ENCODE measurements at regions not wholly inside any gene's neighbourhood (a gene's known extent, or its start where the extent isn't known, plus 50 kb on each side); places are given as distances from the start of the nearest gene placed in this dataset.
"Not testable (repeated sequence)": the region's sequence is repeated elsewhere in the genome, so short reads cannot be mapped to it uniquely, and the experiment has no call there.

DNA sequence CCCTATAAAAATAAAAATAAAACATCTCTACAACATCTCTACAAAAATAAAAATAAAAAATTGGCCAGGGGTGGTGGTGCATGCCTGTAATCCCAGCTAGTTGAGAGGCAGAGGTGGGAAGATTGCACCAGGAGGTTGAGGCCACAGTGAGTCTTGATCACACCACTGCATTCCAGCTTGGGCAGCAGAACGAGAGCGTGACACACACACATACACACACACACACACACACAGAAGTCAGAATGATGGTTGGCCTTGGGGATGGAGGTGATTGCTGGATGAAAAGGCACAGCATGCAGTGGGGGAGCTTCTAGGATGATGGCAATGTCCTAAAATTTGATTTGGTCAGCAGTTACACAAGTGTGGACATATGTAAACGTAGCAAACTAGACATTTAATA is 69.7 kb upstream of the SOD1 start:
- Histone ChIP-seq H3K4me1 (ENCODE audit: control insufficient read depth, insufficient read depth, low read length) (no peaks in the 10 kb centered on the region), H3K4me3 (ENCODE audit: low read length) (no peak overlapping the region), H3K36me3 (ENCODE audit: control insufficient read depth, insufficient read depth, low read length) (no peaks in the 10 kb centered on the region), H3K27ac (ENCODE audit: low read depth, low read length) (no peak overlapping the region), H3K27me3 (ENCODE audit: control insufficient read depth, insufficient read depth, low read length) (no peaks in the 10 kb centered on the region), H3K9ac (ENCODE audit: low read length) (no peak overlapping the region)

DNA sequence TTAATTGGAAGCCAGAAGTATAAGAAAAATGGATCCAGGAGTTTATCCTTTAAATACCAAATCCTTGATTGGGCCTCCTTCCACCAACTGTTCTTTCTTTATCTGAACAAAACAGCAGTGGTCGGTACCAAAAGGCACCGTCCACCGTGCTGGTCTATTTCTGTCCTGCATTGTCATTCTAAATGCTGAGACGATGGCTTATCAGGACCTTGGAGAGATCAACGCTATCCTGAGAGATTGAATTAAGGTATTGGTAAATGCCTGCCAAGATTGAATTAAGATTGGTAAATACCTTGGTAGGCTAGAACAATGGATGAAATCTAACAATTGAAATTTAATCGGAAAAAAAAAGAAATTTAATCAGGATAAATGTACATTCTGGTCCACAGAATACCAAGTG is 73.4 kb upstream of the SOD1 start:
- H3K27ac ChIP-seq (ENCODE audit: low read depth, low read length), result no peak overlapping the region
- no peak overlapping the region for H3K9ac ChIP-seq (ENCODE audit: low read length)
- H3K4me1 ChIP-seq (ENCODE audit: control insufficient read depth, insufficient read depth, low read length), result no peaks in the 10 kb centered on the region
- H3K27me3 ChIP-seq (ENCODE audit: control insufficient read depth, insufficient read depth, low read length), result no peaks in the 10 kb centered on the region
- H3K36me3 ChIP-seq (ENCODE audit: control insufficient read depth, insufficient read depth, low read length), result no peaks in the 10 kb centered on the region
- no peak overlapping the region for H3K4me3 ChIP-seq (ENCODE audit: low read length)

DNA sequence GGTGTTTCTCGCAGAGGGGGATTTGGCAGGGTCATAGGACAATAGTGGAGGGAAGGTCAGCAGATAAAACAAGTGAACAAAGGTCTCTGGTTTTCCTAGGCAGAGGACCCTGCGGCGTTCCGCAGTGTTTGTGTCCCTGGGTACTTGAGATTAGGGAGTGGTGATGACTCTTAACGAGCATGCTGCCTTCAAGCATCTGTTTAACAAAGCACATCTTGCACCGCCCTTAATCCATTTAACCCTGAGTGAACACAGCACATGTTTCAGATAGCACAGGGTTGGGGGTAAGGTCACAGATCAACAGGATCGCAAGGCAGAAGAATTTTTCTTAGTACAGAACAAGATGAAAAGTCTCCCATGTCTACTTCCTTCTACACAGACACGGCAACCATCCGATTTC is 75.6 kb upstream of the SOD1 start:
- H3K4me1 ChIP-seq (ENCODE audit: control insufficient read depth, insufficient read depth, low read length); H3K9ac ChIP-seq (ENCODE audit: low read length); H3K27me3 ChIP-seq (ENCODE audit: control insufficient read depth, insufficient read depth, low read length); H3K36me3 ChIP-seq (ENCODE audit: control insufficient read depth, insufficient read depth, low read length); H3K4me3 ChIP-seq (ENCODE audit: low read length); H3K27ac ChIP-seq (ENCODE audit: low read depth, low read length): not testable (repeated sequence)

DNA sequence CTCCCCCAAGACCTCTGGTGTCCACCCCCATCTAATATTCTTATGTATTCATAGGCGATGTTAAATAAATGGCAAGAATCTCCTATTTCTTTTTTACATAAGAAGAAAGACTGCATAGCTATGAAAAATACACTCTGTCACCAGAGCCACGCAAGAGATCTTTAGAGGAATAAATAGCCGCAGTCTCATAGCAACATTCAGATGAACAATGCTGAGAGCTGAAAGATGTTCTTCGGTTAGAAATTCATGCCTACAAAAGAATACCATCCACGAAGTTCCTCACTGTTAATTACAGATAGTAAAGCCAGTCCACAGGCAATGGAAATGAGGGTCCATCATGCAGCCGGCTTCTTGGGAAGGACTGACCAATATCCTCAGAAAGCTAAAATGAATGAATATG is 76.0 kb upstream of the SOD1 start:
- H3K27ac ChIP-seq (ENCODE audit: low read depth, low read length), result no peak overlapping the region
- no peaks in the 10 kb centered on the region for H3K4me1 ChIP-seq (ENCODE audit: control insufficient read depth, insufficient read depth, low read length)
- no peak overlapping the region for H3K9ac ChIP-seq (ENCODE audit: low read length)
- no peaks in the 10 kb centered on the region for H3K27me3 ChIP-seq (ENCODE audit: control insufficient read depth, insufficient read depth, low read length)
- no peaks in the 10 kb centered on the region for H3K36me3 ChIP-seq (ENCODE audit: control insufficient read depth, insufficient read depth, low read length)
- H3K4me3 ChIP-seq (ENCODE audit: low read length), result no peak overlapping the region

DNA sequence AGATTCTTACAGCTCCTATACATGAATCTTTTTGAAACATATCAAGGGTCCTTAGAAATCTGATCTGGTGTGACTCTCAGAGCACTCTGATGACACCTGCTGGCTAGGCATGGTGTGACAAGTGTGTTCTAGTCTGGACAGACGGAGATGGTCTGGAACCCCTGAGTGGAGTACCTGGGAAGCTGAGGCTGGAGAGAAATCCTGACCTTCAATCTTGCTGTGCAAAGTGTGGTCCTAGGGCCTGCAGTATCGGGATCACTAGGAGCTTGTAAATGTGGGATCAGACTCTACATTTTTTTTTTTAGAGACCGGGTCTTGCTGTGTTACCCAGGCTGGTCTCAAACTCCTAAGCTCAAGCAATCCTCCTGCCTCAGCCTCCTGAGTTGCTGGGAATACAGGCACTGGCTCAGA is 78.6 kb upstream of the SOD1 start:
- Histone ChIP-seq H3K4me3 (ENCODE audit: low read length) (no peak overlapping the region), H3K27ac (ENCODE audit: low read depth, low read length) (no peak overlapping the region), H3K4me1 (ENCODE audit: control insufficient read depth, insufficient read depth, low read length) (no peaks in the 10 kb centered on the region), H3K27me3 (ENCODE audit: control insufficient read depth, insufficient read depth, low read length) (no peaks in the 10 kb centered on the region), H3K36me3 (ENCODE audit: control insufficient read depth, insufficient read depth, low read length) (no peaks in the 10 kb centered on the region), H3K9ac (ENCODE audit: low read length) (no peak overlapping the region)

DNA sequence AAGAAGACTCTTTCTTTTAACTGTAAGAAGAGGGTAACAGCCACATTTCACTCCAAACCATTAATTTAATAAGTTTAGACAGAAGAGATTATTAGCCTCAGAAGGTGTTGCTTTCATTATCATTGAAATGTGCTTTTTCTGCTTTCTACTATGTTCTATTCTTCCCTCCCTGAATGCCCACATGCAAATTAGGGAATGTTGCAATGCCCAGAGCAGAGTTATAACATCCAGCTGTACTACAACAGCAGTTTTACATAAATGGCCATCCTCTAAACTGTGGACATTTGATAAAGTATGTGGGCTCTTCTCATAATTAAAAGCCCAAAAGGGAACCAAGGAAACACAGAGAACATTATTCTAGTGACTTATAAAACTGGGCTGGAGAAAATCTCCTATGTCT is 82.2 kb upstream of the SOD1 start:
- Histone ChIP-seq H3K36me3 (ENCODE audit: control insufficient read depth, insufficient read depth, low read length) (no peaks in the 10 kb centered on the region), H3K27ac (ENCODE audit: low read depth, low read length) (no peak overlapping the region), H3K27me3 (ENCODE audit: control insufficient read depth, insufficient read depth, low read length) (no peaks in the 10 kb centered on the region), H3K9ac (ENCODE audit: low read length) (no peak overlapping the region), H3K4me1 (ENCODE audit: control insufficient read depth, insufficient read depth, low read length) (no peaks in the 10 kb centered on the region), H3K4me3 (ENCODE audit: low read length) (no peak overlapping the region)

DNA sequence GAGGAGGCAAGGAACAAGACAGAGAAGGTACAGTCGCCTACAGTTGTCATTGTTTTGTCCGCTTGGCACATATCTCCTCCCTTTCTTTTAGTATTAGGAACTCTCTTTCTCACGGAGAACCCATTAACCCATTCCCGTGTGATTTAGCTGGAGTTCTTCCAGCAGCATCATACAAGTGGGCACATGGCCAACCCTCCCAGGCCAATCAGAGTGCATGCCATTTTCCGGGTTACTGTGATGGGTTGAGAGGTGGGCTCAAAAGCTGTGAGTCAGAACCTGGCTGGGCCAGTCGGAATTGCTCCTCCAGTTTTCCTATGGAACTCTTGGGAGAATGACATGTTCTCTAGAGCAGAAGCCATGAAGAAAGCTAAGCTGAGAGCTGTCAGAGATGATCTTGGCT is 83.1 kb upstream of the SOD1 start:
- Histone ChIP-seq H3K36me3 (ENCODE audit: control insufficient read depth, insufficient read depth, low read length) (no peaks in the 10 kb centered on the region), H3K4me3 (ENCODE audit: low read length) (no peak overlapping the region), H3K4me1 (ENCODE audit: control insufficient read depth, insufficient read depth, low read length) (no peaks in the 10 kb centered on the region), H3K27me3 (ENCODE audit: control insufficient read depth, insufficient read depth, low read length) (no peaks in the 10 kb centered on the region), H3K27ac (ENCODE audit: low read depth, low read length) (no peak overlapping the region), H3K9ac (ENCODE audit: low read length) (no peak overlapping the region)

DNA sequence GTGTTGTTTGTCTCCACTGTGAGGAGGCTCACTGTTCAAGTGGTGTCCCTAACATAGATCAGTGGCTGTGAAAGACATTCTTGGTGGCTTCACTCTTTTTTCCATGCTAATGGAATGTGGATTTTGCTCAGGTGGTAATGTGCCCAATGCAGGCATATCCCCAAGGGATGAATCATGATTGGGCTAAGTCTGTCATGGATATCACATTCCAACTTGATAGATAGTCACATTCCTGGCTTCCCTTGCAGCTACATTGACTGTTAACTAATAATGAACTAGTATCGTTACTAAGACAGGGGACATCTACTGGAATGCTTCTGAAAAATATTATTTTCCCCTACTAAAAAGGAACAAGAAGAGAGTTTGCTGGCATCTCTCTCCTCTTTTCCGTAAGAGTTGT is 86.3 kb upstream of the SOD1 start:
- Histone ChIP-seq H3K27ac (ENCODE audit: low read depth, low read length) (no peak overlapping the region), H3K9ac (ENCODE audit: low read length) (no peak overlapping the region), H3K4me3 (ENCODE audit: low read length) (no peak overlapping the region), H3K4me1 (ENCODE audit: control insufficient read depth, insufficient read depth, low read length) (no peaks in the 10 kb centered on the region), H3K27me3 (ENCODE audit: control insufficient read depth, insufficient read depth, low read length) (no peaks in the 10 kb centered on the region), H3K36me3 (ENCODE audit: control insufficient read depth, insufficient read depth, low read length) (no peaks in the 10 kb centered on the region)

DNA sequence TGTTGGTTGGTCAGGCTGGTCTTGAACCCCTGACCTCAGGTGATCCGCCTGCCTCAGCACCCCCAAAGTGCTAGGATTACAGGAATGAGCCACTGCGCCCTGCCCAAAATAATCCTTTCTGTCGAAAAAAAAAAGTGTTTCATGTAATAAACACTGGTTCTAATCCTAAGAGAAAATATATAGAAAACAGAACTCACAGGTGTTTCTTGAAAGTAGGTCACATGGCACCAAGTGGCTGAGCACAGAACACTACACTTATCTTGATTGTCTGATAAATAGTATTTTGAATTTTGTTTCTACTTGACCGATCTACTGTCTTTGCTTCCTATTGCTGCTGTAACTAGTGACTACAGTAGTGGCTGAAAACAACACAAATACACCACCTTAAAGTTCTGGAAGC is 87.6 kb upstream of the SOD1 start:
- no peak overlapping the region for H3K4me3 ChIP-seq (ENCODE audit: low read length)
- H3K27ac ChIP-seq (ENCODE audit: low read depth, low read length), result no peak overlapping the region
- no peaks in the 10 kb centered on the region for H3K27me3 ChIP-seq (ENCODE audit: control insufficient read depth, insufficient read depth, low read length)
- H3K4me1 ChIP-seq (ENCODE audit: control insufficient read depth, insufficient read depth, low read length), result no peaks in the 10 kb centered on the region
- no peaks in the 10 kb centered on the region for H3K36me3 ChIP-seq (ENCODE audit: control insufficient read depth, insufficient read depth, low read length)
- H3K9ac ChIP-seq (ENCODE audit: low read length), result no peak overlapping the region

DNA sequence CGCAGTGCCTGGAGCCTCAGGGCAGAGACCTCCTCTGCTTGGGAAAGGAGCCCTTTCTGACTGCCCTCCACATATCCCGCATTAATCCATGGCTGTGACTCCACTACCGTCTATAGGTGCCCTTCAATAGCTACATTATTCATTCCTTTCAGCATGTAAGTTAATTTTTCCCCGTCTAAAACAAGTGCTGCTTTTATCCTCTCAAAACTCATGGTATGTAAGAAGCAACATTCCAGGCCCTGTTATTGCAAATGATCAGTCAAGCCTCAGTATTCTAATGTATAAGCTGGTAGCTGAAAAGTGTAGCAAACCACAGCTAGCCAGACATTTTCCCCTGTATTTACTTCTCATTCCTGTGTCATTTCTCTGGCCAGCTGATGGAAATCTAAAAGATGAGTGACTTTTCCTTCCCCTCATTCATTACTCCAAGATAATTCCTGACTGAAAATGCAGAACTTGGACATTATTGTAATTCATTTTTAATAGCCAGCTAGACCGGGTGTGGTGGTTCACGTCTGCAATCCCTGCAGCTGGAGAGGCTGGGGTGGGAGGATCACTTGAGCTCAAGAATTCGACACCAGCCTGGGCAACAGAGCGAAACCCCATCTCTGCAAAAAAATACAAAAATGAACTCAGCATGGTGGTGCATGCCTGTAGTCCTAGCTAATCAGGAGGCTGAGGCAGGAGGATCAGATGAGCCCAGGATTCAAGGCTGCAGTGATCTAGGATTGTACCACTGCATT is 88.5 kb upstream of the SOD1 start:
- H3K9ac ChIP-seq (ENCODE audit: low read length), result no peak overlapping the region
- no peak overlapping the region for H3K4me3 ChIP-seq (ENCODE audit: low read length)
- no peaks in the 10 kb centered on the region for H3K36me3 ChIP-seq (ENCODE audit: control insufficient read depth, insufficient read depth, low read length)
- H3K4me1 ChIP-seq (ENCODE audit: control insufficient read depth, insufficient read depth, low read length), result no peaks in the 10 kb centered on the region
- no peak overlapping the region for H3K27ac ChIP-seq (ENCODE audit: low read depth, low read length)
- no peaks in the 10 kb centered on the region for H3K27me3 ChIP-seq (ENCODE audit: control insufficient read depth, insufficient read depth, low read length)

DNA sequence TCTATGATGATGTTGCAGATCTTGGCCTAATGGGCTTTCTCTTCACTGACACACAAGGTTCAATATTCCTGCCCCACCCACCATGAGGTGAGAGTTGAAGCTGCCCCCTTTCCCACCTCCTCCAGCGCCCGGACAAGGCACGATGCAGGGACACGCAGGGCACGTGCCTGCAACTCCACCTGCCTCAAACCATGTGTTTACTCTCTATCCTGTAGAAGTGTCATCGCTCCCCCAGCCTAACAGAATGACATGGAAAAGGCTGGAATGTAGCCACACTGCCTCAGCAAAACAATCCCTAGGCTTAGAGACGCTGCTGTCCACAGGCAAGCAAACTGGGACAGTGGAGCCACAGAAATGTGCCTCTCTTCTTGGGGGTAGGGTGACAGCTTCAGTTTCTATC is 92.9 kb upstream of the SOD1 start:
- no peaks in the 10 kb centered on the region for H3K27me3 ChIP-seq (ENCODE audit: control insufficient read depth, insufficient read depth, low read length)
- no peaks in the 10 kb centered on the region for H3K4me1 ChIP-seq (ENCODE audit: control insufficient read depth, insufficient read depth, low read length)
- H3K9ac ChIP-seq (ENCODE audit: low read length), result no peak overlapping the region
- no peak overlapping the region for H3K4me3 ChIP-seq (ENCODE audit: low read length)
- no peak overlapping the region for H3K27ac ChIP-seq (ENCODE audit: low read depth, low read length)
- no peaks in the 10 kb centered on the region for H3K36me3 ChIP-seq (ENCODE audit: control insufficient read depth, insufficient read depth, low read length)

DNA sequence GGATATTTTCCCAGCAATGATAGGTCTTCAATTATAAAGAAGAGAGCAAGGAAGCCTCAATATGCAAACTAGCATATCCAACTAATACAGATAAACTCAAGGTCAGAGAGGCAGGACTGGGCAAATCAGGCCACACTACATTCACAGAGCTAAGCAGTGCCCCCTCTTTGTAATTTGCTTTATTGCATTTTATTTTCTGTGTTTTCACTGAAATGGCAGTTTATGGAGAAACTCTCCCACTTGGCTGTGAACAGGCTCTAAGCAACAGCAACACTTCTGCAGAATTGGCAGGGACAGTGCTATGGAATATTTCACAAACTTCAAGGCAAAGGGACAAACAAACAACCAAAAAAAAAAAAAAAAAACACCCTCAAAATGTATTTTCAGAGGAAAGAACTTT is 93.4 kb upstream of the SOD1 start:
- H3K9ac ChIP-seq (ENCODE audit: low read length), result no peak overlapping the region
- no peak overlapping the region for H3K27ac ChIP-seq (ENCODE audit: low read depth, low read length)
- no peaks in the 10 kb centered on the region for H3K27me3 ChIP-seq (ENCODE audit: control insufficient read depth, insufficient read depth, low read length)
- no peaks in the 10 kb centered on the region for H3K4me1 ChIP-seq (ENCODE audit: control insufficient read depth, insufficient read depth, low read length)
- no peaks in the 10 kb centered on the region for H3K36me3 ChIP-seq (ENCODE audit: control insufficient read depth, insufficient read depth, low read length)
- no peak overlapping the region for H3K4me3 ChIP-seq (ENCODE audit: low read length)

DNA sequence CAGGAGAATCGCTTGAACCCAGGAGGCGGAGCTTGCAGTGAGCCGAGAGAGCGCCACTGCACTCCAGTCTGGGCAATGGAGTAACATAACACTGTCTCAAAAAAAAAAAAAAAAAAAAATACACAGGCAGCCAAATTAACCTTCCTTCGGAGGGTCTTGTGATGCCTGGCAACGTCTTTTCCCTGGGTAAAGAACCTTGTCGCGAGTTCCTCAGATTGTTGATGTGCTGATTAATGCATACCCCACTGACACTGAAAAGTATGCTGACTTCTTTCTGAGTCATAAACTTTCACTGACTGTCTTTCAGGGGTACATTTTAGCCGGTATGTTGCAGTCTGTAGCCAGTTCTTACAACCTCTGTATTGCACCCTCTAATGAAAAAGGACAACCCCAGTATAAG is 95.1 kb upstream of the SOD1 start:
- no peak overlapping the region for H3K9ac ChIP-seq (ENCODE audit: low read length)
- H3K4me3 ChIP-seq (ENCODE audit: low read length), result no peak overlapping the region
- H3K27me3 ChIP-seq (ENCODE audit: control insufficient read depth, insufficient read depth, low read length), result no peaks in the 10 kb centered on the region
- no peak overlapping the region for H3K27ac ChIP-seq (ENCODE audit: low read depth, low read length)
- H3K36me3 ChIP-seq (ENCODE audit: control insufficient read depth, insufficient read depth, low read length), result no peaks in the 10 kb centered on the region
- H3K4me1 ChIP-seq (ENCODE audit: control insufficient read depth, insufficient read depth, low read length), result no peaks in the 10 kb centered on the region

All from rectal smooth muscle tissue (tissue), 1 donor.